CD4-positive, alpha-beta memory T cell (primary cell): ENCODE measurements at regions not wholly inside any gene's neighbourhood (a gene's known extent, or its start where the extent isn't known, plus 50 kb on each side); places are given as distances from the start of the nearest gene placed in this dataset.

Source experiments
- CTCF ChIA-PET: fragments of 350-600 bp; sonication (Branson Sonifier 250); formaldehyde crosslinking; loops from one replicate; lab custom pipeline; 2021; ENCODE audit warnings: inconsistent platforms; ENCODE audit not compliant: partially characterized antibody; lab: Charles Lee
- POLR2A ChIA-PET: fragments of 350-600 bp; sonication (Branson Sonifier 250); formaldehyde crosslinking; loops from one replicate; lab custom pipeline; 2021; ENCODE audit not compliant: partially characterized antibody; lab: Charles Lee
- DNase-seq, 5 donors: peaks; one replicate each; pipeline versions ENCODE4 v3.0.0 to v3.0.0-alpha.2; 2020 to 2022; ENCODE audit warnings: mixed read lengths in 1 of 5
- H3K27ac ChIP-seq: one replicate; pipeline ENCODE4 v1.7.0; 2013; ENCODE audit warnings: low read depth, low read length
- H3K27me3 ChIP-seq: 2 replicates; pipeline ENCODE4 v1.7.0; 2013; ENCODE audit warnings: mild to moderate bottlenecking, low read length, moderate library complexity; ENCODE audit not compliant: insufficient read depth
- H3K36me3 ChIP-seq: 2 replicates; pipeline ENCODE4 v1.7.0; 2013; ENCODE audit warnings: mild to moderate bottlenecking, low read length, moderate library complexity; ENCODE audit not compliant: insufficient read depth
- H3K4me1 ChIP-seq: 2 replicates; pipeline ENCODE4 v1.7.0; 2013; ENCODE audit warnings: mild to moderate bottlenecking, low read length, moderate library complexity; ENCODE audit not compliant: insufficient read depth
- H3K4me3 ChIP-seq, 2 donors: one replicate each; pipeline ENCODE4 v1.7.0; 2013; ENCODE audit warnings: low read length in 2 of 2, mild to moderate bottlenecking in 1 of 2
- H3K9me3 ChIP-seq, 2 donors: one replicate each; pipeline ENCODE4 v1.7.0; 2013; ENCODE audit warnings: low read length in 2 of 2, control low read depth in 1 of 2; ENCODE audit not compliant: control insufficient read depth in 1 of 2
- H3K27ac Mint-ChIP-seq, 7 donors: one replicate each; pipeline ENCODE4 v1.8.0; 2020 to 2021; ENCODE audit warnings: mixed read lengths in 7 of 7, mild to moderate bottlenecking in 6 of 7, inconsistent platforms in 3 of 7, moderate library complexity in 3 of 7
- H3K27me3 Mint-ChIP-seq, 2 donors: one replicate each; pipeline ENCODE4 v1.8.0; 2020 to 2021; ENCODE audit warnings: mixed read lengths in 2 of 2
- H3K36me3 Mint-ChIP-seq, 2 donors: one replicate each; pipeline ENCODE4 v1.8.0; 2020 to 2021; ENCODE audit warnings: mixed read lengths in 2 of 2, inconsistent platforms in 1 of 2, mild to moderate bottlenecking in 1 of 2
- H3K4me1 Mint-ChIP-seq, 4 donors: one replicate each; pipeline ENCODE4 v1.8.0; 2020 to 2021; ENCODE audit warnings: mixed read lengths in 4 of 4, mild to moderate bottlenecking in 1 of 4
- H3K4me3 Mint-ChIP-seq, 8 donors: one replicate each; pipeline ENCODE4 v1.8.0; 2020 to 2021; ENCODE audit warnings: mixed read lengths in 8 of 8, mild to moderate bottlenecking in 7 of 8, moderate library complexity in 6 of 8, inconsistent platforms in 3 of 8
- H3K9me3 Mint-ChIP-seq, 8 donors: one replicate each; pipeline ENCODE4 v1.8.0; 2020 to 2021; ENCODE audit warnings: mixed read lengths in 8 of 8, mild to moderate bottlenecking in 5 of 8, inconsistent platforms in 3 of 8, moderate library complexity in 1 of 8
- intact Hi-C: fragments of 100-400 bp; cut with micrococcal nuclease; formaldehyde crosslinking; loops from one replicate; pipeline ENCODE4 v1.15.1; 2023

DNA sequence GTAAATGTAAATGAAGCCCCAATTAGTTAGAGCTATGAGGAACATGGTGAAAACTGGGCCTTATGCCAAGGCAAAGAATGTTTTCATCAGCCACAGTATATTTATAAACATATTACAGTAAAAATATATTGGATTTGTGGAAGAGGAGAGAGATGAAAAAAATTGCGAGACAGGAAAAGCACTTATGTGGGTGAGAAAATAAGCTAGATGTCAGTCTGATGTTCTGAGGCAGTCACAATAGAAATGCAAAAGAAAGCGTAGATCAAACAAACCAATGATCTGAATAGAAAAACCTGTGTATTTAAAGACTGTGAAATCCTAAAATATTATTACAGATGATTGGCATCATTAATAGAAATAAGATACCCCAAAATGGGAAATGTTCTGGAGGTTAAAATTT is 1332.5 kb downstream of the SLITRK5 start:
- ChIA-PET POLR2A (no interaction called here), CTCF (no interaction called here)
- Mint-ChIP-seq H3K27ac (no peak overlapping the region), H3K4me1 (no peaks in the 10 kb centered on the region), H3K27me3 (no peaks in the 10 kb centered on the region), H3K36me3 (no peaks in the 10 kb centered on the region), H3K4me3 (no peak overlapping the region), H3K9me3 (peaks cover 0 to 15% (median 5%) of the 10 kb centered on the region in 8 donors)
- intact Hi-C loops: no loop called here
- Histone ChIP-seq H3K4me1 (no peaks in the 10 kb centered on the region), H3K9me3 (no peaks in the 10 kb centered on the region), H3K27ac (no peak overlapping the region), H3K4me3 (no peak overlapping the region), H3K27me3 (no peaks in the 10 kb centered on the region), H3K36me3 (no peaks in the 10 kb centered on the region)
- DNase-seq: no peak

DNA sequence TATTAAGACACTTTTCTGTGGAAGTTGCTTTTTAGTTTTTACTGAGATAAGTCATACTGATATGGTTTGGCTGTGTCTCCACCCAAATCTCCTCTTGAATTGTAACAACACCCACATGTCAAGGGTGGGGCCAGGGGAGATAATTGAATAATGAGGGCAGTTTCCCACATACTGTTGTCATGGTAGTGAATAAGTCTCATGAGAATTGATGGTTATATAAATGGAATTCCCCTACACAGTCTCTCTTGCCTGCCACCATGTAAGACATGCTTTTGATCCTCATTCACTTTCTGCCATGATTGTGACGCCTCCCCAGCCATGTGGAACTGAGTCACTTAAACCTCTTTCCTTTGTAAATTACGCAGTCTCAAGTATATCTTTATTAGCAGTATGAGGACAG is 1340.4 kb downstream of the SLITRK5 start:
- Histone ChIP-seq H3K36me3 (no peaks in the 10 kb centered on the region), H3K27me3 (no peaks in the 10 kb centered on the region), H3K4me3 (no peak overlapping the region), H3K27ac (no peak overlapping the region), H3K9me3 (no peaks in the 10 kb centered on the region), H3K4me1 (no peaks in the 10 kb centered on the region)
- Mint-ChIP-seq H3K27ac (no peak overlapping the region), H3K4me1 (no peaks in the 10 kb centered on the region), H3K27me3 (no peaks in the 10 kb centered on the region), H3K4me3 (no peak overlapping the region), H3K36me3 (no peaks in the 10 kb centered on the region), H3K9me3 (peaks cover 0 to 9% (median 4%) of the 10 kb centered on the region in 8 donors)
- DNase-seq: no peak
- CTCF ChIA-PET: no interaction called here
- POLR2A ChIA-PET: no interaction called here
- intact Hi-C loops: no loop called here

DNA sequence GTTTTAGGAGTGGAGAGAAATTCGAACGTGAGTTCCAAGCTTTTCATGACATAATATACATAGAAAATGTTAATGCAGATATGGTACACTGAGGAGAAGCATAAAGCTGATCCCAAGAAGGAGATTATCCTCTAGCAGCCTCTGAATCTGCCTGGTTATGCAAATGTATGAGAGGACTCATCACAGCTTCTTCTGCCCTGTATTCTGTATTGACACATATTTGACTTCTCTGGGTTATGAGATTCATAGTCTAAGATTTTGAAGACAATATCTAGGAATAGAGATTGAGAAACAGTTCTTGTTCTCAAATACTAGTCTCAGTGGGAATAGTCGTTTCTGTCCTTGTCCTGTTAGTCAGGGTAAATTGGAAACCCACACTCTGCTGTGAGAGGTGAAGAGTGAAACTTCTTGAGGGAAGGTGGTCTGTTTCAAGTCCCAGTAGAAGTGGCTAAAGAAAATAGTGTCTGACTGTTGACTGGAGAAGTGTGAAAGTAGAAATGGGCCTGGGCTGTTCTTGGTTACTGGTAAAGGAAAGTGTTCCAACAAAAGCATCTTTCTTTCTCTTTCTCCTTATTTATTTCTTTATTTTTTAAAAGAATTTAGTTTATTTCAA is 1356.6 kb downstream of the SLITRK5 start:
- H3K36me3 Mint-ChIP-seq: no peaks in the 10 kb centered on the region
- H3K4me1 Mint-ChIP-seq: no peaks in the 10 kb centered on the region
- Histone ChIP-seq H3K9me3 (no peaks in the 10 kb centered on the region), H3K4me1 (no peaks in the 10 kb centered on the region), H3K4me3 (no peak overlapping the region), H3K27ac (no peak overlapping the region), H3K36me3 (no peaks in the 10 kb centered on the region), H3K27me3 (no peaks in the 10 kb centered on the region)
- no peak overlapping the region for H3K27ac Mint-ChIP-seq
- DNase-seq: no peak
- ChIA-PET CTCF (no interaction called here), POLR2A (no interaction called here)
- H3K9me3 Mint-ChIP-seq: peaks cover 4 to 30% (median 18%) of the 10 kb centered on the region in 8 donors
- H3K4me3 Mint-ChIP-seq: no peak overlapping the region
- H3K27me3 Mint-ChIP-seq: no peaks in the 10 kb centered on the region
- intact Hi-C loops: no loop called here

DNA sequence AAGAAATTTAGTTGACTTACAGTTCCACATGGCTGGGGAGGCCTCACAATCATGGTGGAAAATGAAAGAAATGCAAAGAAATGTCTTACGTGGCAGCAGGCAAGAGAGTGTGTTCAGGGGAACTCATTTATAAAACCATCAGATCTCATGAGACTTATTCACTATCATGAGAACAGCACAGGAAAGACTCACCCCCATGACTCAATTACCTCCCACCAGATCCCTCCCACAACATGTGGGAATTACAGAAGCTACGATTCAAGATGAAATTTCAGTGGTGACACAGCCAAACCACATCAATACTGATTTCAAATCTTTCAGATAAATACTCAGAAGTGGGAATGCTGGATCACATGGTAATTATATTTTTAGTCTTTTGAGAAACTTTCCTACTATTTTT is 1357.9 kb downstream of the SLITRK5 start:
- Mint-ChIP-seq H3K9me3 (peaks cover 4 to 34% (median 23%) of the 10 kb centered on the region in 8 donors), H3K27me3 (no peaks in the 10 kb centered on the region), H3K4me1 (no peaks in the 10 kb centered on the region), H3K27ac (no peak overlapping the region), H3K36me3 (no peaks in the 10 kb centered on the region), H3K4me3 (no peak overlapping the region)
- POLR2A ChIA-PET: no interaction called here
- intact Hi-C loops: no loop called here
- H3K4me3 ChIP-seq: no peak overlapping the region
- no peaks in the 10 kb centered on the region for H3K9me3 ChIP-seq
- H3K4me1 ChIP-seq: no peaks in the 10 kb centered on the region
- no peak overlapping the region for H3K27ac ChIP-seq
- H3K27me3 ChIP-seq: no peaks in the 10 kb centered on the region
- H3K36me3 ChIP-seq: no peaks in the 10 kb centered on the region
- DNase-seq: no peak
- CTCF ChIA-PET: no interaction called here

DNA sequence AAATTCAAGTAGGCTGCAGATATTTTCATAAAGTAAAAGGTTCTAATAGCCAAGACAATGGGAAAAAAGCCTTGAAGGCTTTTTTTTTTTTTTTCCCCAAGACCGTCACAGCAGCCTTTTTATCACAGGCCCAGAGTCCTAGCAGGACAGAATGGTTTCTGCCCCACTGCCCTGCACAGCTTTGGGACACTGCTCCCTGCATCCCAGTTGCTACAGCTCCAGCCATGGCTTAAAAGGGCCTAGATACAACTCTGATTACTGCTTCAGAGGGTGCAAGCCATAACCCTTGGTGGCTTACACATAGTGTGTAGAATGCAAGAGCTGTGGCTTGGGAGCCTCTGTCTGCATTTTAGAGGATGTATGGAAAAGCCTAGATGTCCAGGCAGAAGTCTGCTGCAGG is 1362.8 kb downstream of the SLITRK5 start:
- Mint-ChIP-seq H3K27me3 (no peaks in the 10 kb centered on the region), H3K27ac (no peak overlapping the region), H3K9me3 (peaks cover 4 to 28% (median 19%) of the 10 kb centered on the region in 8 donors), H3K36me3 (no peaks in the 10 kb centered on the region), H3K4me1 (no peaks in the 10 kb centered on the region), H3K4me3 (no peak overlapping the region)
- Histone ChIP-seq H3K4me1 (no peaks in the 10 kb centered on the region), H3K36me3 (no peaks in the 10 kb centered on the region), H3K4me3 (no peak overlapping the region), H3K9me3 (no peaks in the 10 kb centered on the region), H3K27ac (no peak overlapping the region), H3K27me3 (no peaks in the 10 kb centered on the region)
- intact Hi-C loops: no loop called here
- POLR2A ChIA-PET: no interaction called here
- CTCF ChIA-PET: no interaction called here
- no peak for DNase-seq

DNA sequence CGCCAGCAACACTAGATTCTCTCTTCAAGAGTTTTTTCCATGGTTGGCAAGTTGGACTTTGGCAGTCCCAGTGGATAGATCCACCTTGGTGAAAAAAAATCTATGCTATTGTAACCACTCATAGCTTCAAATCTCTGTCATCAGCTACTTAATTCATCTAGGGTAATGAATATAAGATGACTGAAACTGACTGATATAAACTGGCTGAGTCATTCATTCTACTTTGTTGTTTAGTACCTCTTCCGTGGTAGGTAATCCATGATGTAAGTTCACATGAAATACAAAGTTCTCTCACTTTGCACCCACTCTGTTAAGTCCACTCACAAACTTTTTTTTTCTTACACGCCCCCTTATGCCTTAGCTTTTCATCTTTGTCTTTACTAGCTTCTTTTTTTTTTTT is 1381.5 kb downstream of the SLITRK5 start:
- CTCF ChIA-PET: interaction anchor here (0.7 kb wide), 2 partner anchors 172 to 274 kb away, joined by 3 read pairs; no protein-coding TSS in a partner anchor
- no peaks in the 10 kb centered on the region for H3K36me3 Mint-ChIP-seq
- no peaks in the 10 kb centered on the region for H3K27me3 Mint-ChIP-seq

DNA sequence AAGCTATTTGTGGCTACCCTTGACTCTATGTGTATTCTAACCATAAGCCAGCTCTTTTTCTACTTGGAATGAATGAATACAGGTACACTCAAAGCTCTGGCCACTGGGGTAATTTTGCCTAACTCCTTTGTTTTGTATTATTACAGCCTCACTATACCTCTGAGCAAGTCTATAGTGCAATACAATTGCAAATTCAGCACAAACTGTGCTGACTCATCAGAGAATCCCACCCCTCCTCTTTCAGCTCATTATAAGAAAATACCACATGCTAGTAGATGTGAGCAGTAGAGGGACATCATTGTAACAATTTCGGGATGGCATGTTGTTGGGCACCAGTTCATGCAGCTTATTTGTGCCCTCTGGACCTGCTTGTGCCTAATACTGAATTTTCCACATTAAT is 1382.2 kb downstream of the SLITRK5 start:
- H3K9me3 Mint-ChIP-seq: peaks cover 0 to 17% (median 5%) of the 10 kb centered on the region in 8 donors
- no peaks in the 10 kb centered on the region for H3K4me1 Mint-ChIP-seq
- no peak overlapping the region for H3K4me3 Mint-ChIP-seq
- Histone ChIP-seq H3K4me1 (no peaks in the 10 kb centered on the region), H3K27ac (no peak overlapping the region), H3K9me3 (peaks cover 0 to 3% of the 10 kb centered on the region in 2 donors), H3K36me3 (no peaks in the 10 kb centered on the region), H3K4me3 (no peak overlapping the region), H3K27me3 (no peaks in the 10 kb centered on the region)
- ChIA-PET CTCF (interaction anchor here (0.7 kb wide), 1 partner anchor 171 kb away, joined by 3 read pairs; no protein-coding TSS in a partner anchor), POLR2A (no interaction called here)
- H3K27ac Mint-ChIP-seq: no peak overlapping the region
- no peaks in the 10 kb centered on the region for H3K27me3 Mint-ChIP-seq
- no peak for DNase-seq
- no peaks in the 10 kb centered on the region for H3K36me3 Mint-ChIP-seq
- intact Hi-C loops: no loop called here

More for the DNA sequence above, 1381.5 kb downstream of the SLITRK5 start:
- Histone ChIP-seq H3K4me1 (no peaks in the 10 kb centered on the region), H3K36me3 (no peaks in the 10 kb centered on the region), H3K4me3 (no peak overlapping the region), H3K9me3 (peaks cover 0 to 3% of the 10 kb centered on the region in 2 donors), H3K27ac (no peak overlapping the region), H3K27me3 (no peaks in the 10 kb centered on the region)
- Mint-ChIP-seq H3K4me1 (no peaks in the 10 kb centered on the region), H3K4me3 (no peak overlapping the region), H3K27ac (no peak overlapping the region), H3K9me3 (peaks cover 0 to 17% (median 4%) of the 10 kb centered on the region in 8 donors)
- POLR2A ChIA-PET: no interaction called here
- DNase-seq: no peak
- intact Hi-C loops: no loop called here
